Caco-2 (cell line): ENCODE measurements at regions not wholly inside any gene's neighbourhood (a gene's known extent, or its start where the extent isn't known, plus 50 kb on each side); places are given as distances from the start of the nearest gene placed in this dataset.
"Not testable (repeated sequence)": the region's sequence is repeated elsewhere in the genome, so short reads cannot be mapped to it uniquely, and the experiment has no call there.

Experiments
- BruUV-seq: library from RNA; stranded (reverse); fragments of 400-500 nt; replicated peaks from 2 replicates; lab custom pipeline; 2021; lab: Mats Ljungman, UMichigan
- CTCF ChIA-PET: fragments of 300-600 bp; sonication (Branson Sonifier 250); formaldehyde crosslinking; loops from one replicate; lab custom pipeline; 2022; ENCODE audit warnings: antibody characterized with exemption; lab: Charles Lee
- POLR2A ChIA-PET: fragments of 300-600 bp; sonication (Branson Sonifier 250); formaldehyde crosslinking; loops from one replicate; lab custom pipeline; 2022; ENCODE audit warnings: antibody characterized with exemption; lab: Charles Lee
- DNase-seq, 2 experiments: peaks; one replicate each; pipeline versions ENCODE4 v3.0.0 to v3.0.0-alpha.2; 2020 to 2022
- H3K27me3 ChIP-seq: replicated peaks from 2 replicates; pipeline ENCODE4 v1.6.0; 2011; ENCODE audit warnings: low read length; ENCODE audit not compliant: control insufficient read depth, insufficient read depth
- H3K36me3 ChIP-seq: 2 replicates; pipeline ENCODE4 v1.5.1; 2011; ENCODE audit warnings: low read length; ENCODE audit not compliant: control insufficient read depth, insufficient read depth
- H3K4me1 ChIP-seq: fragments of 250-450 bp; sonication (Bioruptor Pico); 2 replicates; pipeline ENCODE4 v1.5.1; 2020; ENCODE audit warnings: mild to moderate bottlenecking
- H3K4me3 ChIP-seq: 2 replicates; pipeline ENCODE4 v1.5.1; 2011; ENCODE audit warnings: low read depth, mild to moderate bottlenecking, control low read depth, low read length
- H3K9me3 ChIP-seq: fragments of 250-450 bp; sonication (Bioruptor Pico); 2 replicates; pipeline ENCODE4 v1.5.1; 2020; ENCODE audit warnings: mild to moderate bottlenecking, moderate library complexity
- H3K27ac Mint-ChIP-seq: one replicate; pipeline ENCODE4 v1.8.0; 2022; ENCODE audit warnings: mixed read lengths; ENCODE audit not compliant: unreplicated experiment
- H3K27me3 Mint-ChIP-seq: one replicate; pipeline ENCODE4 v1.8.0; 2022; ENCODE audit warnings: mixed read lengths; ENCODE audit not compliant: insufficient read depth, unreplicated experiment
- H3K36me3 Mint-ChIP-seq: one replicate; pipeline ENCODE4 v1.8.0; 2022; ENCODE audit warnings: mild to moderate bottlenecking, mixed read lengths; ENCODE audit not compliant: insufficient read depth, unreplicated experiment
- H3K4me1 Mint-ChIP-seq: one replicate; pipeline ENCODE4 v1.8.0; 2022; ENCODE audit warnings: low read depth, mixed read lengths; ENCODE audit not compliant: unreplicated experiment
- H3K4me3 Mint-ChIP-seq: one replicate; pipeline ENCODE4 v1.8.0; 2022; ENCODE audit warnings: mild to moderate bottlenecking, moderate library complexity, mixed read lengths; ENCODE audit not compliant: unreplicated experiment
- H3K9me3 Mint-ChIP-seq: one replicate; pipeline ENCODE4 v1.8.0; 2022; ENCODE audit warnings: mixed read lengths; ENCODE audit not compliant: unreplicated experiment
- intact Hi-C: fragments of 100-400 bp; cut with micrococcal nuclease; formaldehyde crosslinking; loops from one replicate; pipeline ENCODE4 v1.10.0; 2022; ENCODE audit not compliant: unreplicated experiment
- TF ChIP-seq, protein P1 (sequence below), 2 experiments: fragments of 200-600 bp in 1 of 2; IDR thresholded peaks; 1 replicate in 1 of 2; 2 replicates in 1 of 2; pipeline versions ENCODE4 v1.5.1 to v1.8.0; 2011 to 2022; ENCODE audit warnings: antibody characterized with exemption in 1 of 2, control low read depth in 1 of 2, inconsistent platforms in 1 of 2, low read depth in 1 of 2, low read length in 1 of 2, mild to moderate bottlenecking in 1 of 2, moderate library complexity in 1 of 2; ENCODE audit not compliant: insufficient read depth in 1 of 2, severe bottlenecking in 1 of 2, unreplicated experiment in 1 of 2

- no peaks in the 10 kb centered on the region for H3K9me3 Mint-ChIP-seq
- H3K27me3 Mint-ChIP-seq: no peaks in the 10 kb centered on the region
- Histone ChIP-seq H3K4me3 (no peak overlapping the region), H3K36me3 (no peaks in the 10 kb centered on the region), H3K4me1 (peaks cover 28% of the 10 kb centered on the region), H3K27me3 (no peaks in the 10 kb centered on the region), H3K9me3 (peaks cover 3% of the 10 kb centered on the region; the same call in 1 of the 2 replicates)
- intact Hi-C loops: no loop called here
- BruUV-seq: no TSS peak
- no peak overlapping the region for H3K27ac Mint-ChIP-seq
- no peak overlapping the region for H3K4me3 Mint-ChIP-seq
- TF ChIP-seq, protein P1, sequence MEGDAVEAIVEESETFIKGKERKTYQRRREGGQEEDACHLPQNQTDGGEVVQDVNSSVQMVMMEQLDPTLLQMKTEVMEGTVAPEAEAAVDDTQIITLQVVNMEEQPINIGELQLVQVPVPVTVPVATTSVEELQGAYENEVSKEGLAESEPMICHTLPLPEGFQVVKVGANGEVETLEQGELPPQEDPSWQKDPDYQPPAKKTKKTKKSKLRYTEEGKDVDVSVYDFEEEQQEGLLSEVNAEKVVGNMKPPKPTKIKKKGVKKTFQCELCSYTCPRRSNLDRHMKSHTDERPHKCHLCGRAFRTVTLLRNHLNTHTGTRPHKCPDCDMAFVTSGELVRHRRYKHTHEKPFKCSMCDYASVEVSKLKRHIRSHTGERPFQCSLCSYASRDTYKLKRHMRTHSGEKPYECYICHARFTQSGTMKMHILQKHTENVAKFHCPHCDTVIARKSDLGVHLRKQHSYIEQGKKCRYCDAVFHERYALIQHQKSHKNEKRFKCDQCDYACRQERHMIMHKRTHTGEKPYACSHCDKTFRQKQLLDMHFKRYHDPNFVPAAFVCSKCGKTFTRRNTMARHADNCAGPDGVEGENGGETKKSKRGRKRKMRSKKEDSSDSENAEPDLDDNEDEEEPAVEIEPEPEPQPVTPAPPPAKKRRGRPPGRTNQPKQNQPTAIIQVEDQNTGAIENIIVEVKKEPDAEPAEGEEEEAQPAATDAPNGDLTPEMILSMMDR (IDR thresholded peaks at IDR 0.05; ENCODE audit: insufficient read depth in 1 of 2, low read depth in 1 of 2, low read length in 1 of 2, severe bottlenecking in 1 of 2, unreplicated experiment in 1 of 2): no peak
- DNase-seq: no peak
- POLR2A ChIA-PET: no interaction called here
- CTCF ChIA-PET: no interaction called here
- peaks cover 45% of the 10 kb centered on the region for H3K4me1 Mint-ChIP-seq
- no peaks in the 10 kb centered on the region for H3K36me3 Mint-ChIP-seq
These were observed 154.0 kb upstream of the TSC22D1 start for GRCh38 chr13:44730099-44730498.

GRCh38 chr13:44727591-44727990 lies 151.5 kb upstream of the TSC22D1 start:
- POLR2A ChIA-PET, H3K9me3 ChIP-seq, BruUV-seq, H3K4me3 ChIP-seq, intact Hi-C loops, CTCF ChIA-PET, H3K27me3 ChIP-seq, H3K27me3 Mint-ChIP-seq, DNase-seq, H3K9me3 Mint-ChIP-seq, H3K36me3 ChIP-seq, H3K36me3 Mint-ChIP-seq, H3K4me3 Mint-ChIP-seq: not testable (repeated sequence)
- Mint-ChIP-seq H3K4me1 (peaks cover 31% of the 10 kb centered on the region), H3K27ac (peak overlapping the region; percentile 15)
- H3K4me1 ChIP-seq: peaks cover 20% of the 10 kb centered on the region

GRCh38 chr13:44726778-44727177 lies 150.6 kb upstream of the TSC22D1 start:
- ChIA-PET CTCF (no interaction called here), POLR2A (no interaction called here)
- Mint-ChIP-seq H3K4me1 (peaks cover 24% of the 10 kb centered on the region), H3K27me3 (no peaks in the 10 kb centered on the region), H3K27ac (no peak overlapping the region), H3K4me3 (no peak overlapping the region), H3K9me3 (peaks cover 16% of the 10 kb centered on the region), H3K36me3 (no peaks in the 10 kb centered on the region)
- no TSS peak for BruUV-seq
- Histone ChIP-seq H3K4me1 (peaks cover 12% of the 10 kb centered on the region), H3K36me3 (no peaks in the 10 kb centered on the region), H3K4me3 (no peak overlapping the region), H3K27me3 (no peaks in the 10 kb centered on the region), H3K9me3 (peaks cover 8% of the 10 kb centered on the region; the same call in 1 of the 2 replicates)
- intact Hi-C loops: no loop called here
- TF ChIP-seq, protein P1 (IDR thresholded peaks at IDR 0.05; ENCODE audit: insufficient read depth in 1 of 2, low read depth in 1 of 2, low read length in 1 of 2, severe bottlenecking in 1 of 2, unreplicated experiment in 1 of 2): no peak
- no peak for DNase-seq

- intact Hi-C loops: no loop called here
- ChIA-PET POLR2A (no interaction called here), CTCF (no interaction called here)
- no peaks in the 10 kb centered on the region for H3K27me3 Mint-ChIP-seq
- Histone ChIP-seq H3K9me3 (peaks cover 13% of the 10 kb centered on the region; the same call in 1 of the 2 replicates), H3K4me1 (peaks cover 10% of the 10 kb centered on the region), H3K27me3 (no peaks in the 10 kb centered on the region), H3K36me3 (no peaks in the 10 kb centered on the region), H3K4me3 (no peak overlapping the region)
- DNase-seq: no peak
- H3K27ac Mint-ChIP-seq: no peak overlapping the region
- BruUV-seq: no TSS peak
- H3K4me3 Mint-ChIP-seq: no peak overlapping the region
- H3K36me3 Mint-ChIP-seq: no peaks in the 10 kb centered on the region
- peaks cover 18% of the 10 kb centered on the region for H3K4me1 Mint-ChIP-seq
- TF ChIP-seq, protein P1 (IDR thresholded peaks at IDR 0.05; ENCODE audit: insufficient read depth in 1 of 2, low read depth in 1 of 2, low read length in 1 of 2, severe bottlenecking in 1 of 2, unreplicated experiment in 1 of 2): no peak
- peaks cover 22% of the 10 kb centered on the region for H3K9me3 Mint-ChIP-seq
These were observed 150.1 kb upstream of the TSC22D1 start for GRCh38 chr13:44726214-44726613.
